ENCODE measurements at regions not wholly inside any gene's neighbourhood (a gene's known extent, or its start where the extent isn't known, plus 50 kb on each side); places are given as distances from the start of the nearest gene placed in this dataset.
"Not testable (repeated sequence)": the region's sequence is repeated elsewhere in the genome, so short reads cannot be mapped to it uniquely, and the experiment has no call there.

GRCh38 chr7:106713452-106713851 is 52.5 kb upstream of the CCDC71L start:
- DNase-seq; intact Hi-C loops (cut with DNase I); ATAC-seq (ENCODE audit: poor library complexity): not testable (repeated sequence)

GRCh38 chr7:106714590-106715442 is 53.9 kb upstream of the CCDC71L start:
- ATAC-seq (ENCODE audit: poor library complexity); intact Hi-C loops (cut with DNase I); DNase-seq: not testable (repeated sequence)

- ATAC-seq (ENCODE audit: poor library complexity) (no peak), DNase-seq (no peak)
- intact Hi-C loops (cut with DNase I): no loop called here
These were observed 54.8 kb upstream of the CCDC71L start for GRCh38 chr7:106715730-106716129.

- intact Hi-C loops (cut with DNase I): no loop called here
- ATAC-seq (ENCODE audit: poor library complexity) (no peak), DNase-seq (no peak)
These were observed 56.4 kb upstream of the CCDC71L start for GRCh38 chr7:106717254-106717954.

- ATAC-seq (ENCODE audit: poor library complexity) (peak; percentile 34), DNase-seq (no peak)
- intact Hi-C loops (cut with DNase I): no loop called here
These were observed 57.3 kb upstream of the CCDC71L start for GRCh38 chr7:106717955-106718871.

GRCh38 chr7:106720641-106721040 is 59.7 kb upstream of the CCDC71L start:
- intact Hi-C loops (cut with DNase I): no loop called here
- no peak for DNase-seq
- no peak for ATAC-seq (ENCODE audit: poor library complexity)

GRCh38 chr7:106721816-106722785 is 61.1 kb upstream of the CCDC71L start:
- ATAC-seq (ENCODE audit: poor library complexity) (no peak), DNase-seq (no peak)
- intact Hi-C loops (cut with DNase I): no loop called here

GRCh38 chr7:106723398-106723797 is 62.4 kb upstream of the CCDC71L start:
- DNase-seq (no peak), ATAC-seq (ENCODE audit: poor library complexity) (no peak)
- intact Hi-C loops (cut with DNase I): no loop called here

GRCh38 chr7:106729720-106730385 is 68.9 kb upstream of the CCDC71L start:
- DNase-seq (no peak), ATAC-seq (ENCODE audit: poor library complexity) (no peak)
- intact Hi-C loops (cut with DNase I): loop anchor here (5.0 kb wide), 1 partner anchor 68 kb away; the partner anchor contains the start of gene CCDC71L

GRCh38 chr7:106731187-106731586 is 70.2 kb upstream of the CCDC71L start:
- intact Hi-C loops (cut with DNase I): loop anchor here (5.0 kb wide), 1 partner anchor 69 kb away; the partner anchor contains the start of gene CCDC71L
- peak; percentile 43 for ATAC-seq (ENCODE audit: poor library complexity)
- no peak for DNase-seq

GRCh38 chr7:106731646-106732444 is 70.9 kb upstream of the CCDC71L start:
- ATAC-seq (ENCODE audit: poor library complexity): no peak
- intact Hi-C loops (cut with DNase I): loop anchor here (5.0 kb wide), 1 partner anchor 70 kb away; the partner anchor contains the start of gene CCDC71L
- no peak for DNase-seq

GRCh38 chr7:106735637-106736036 is 74.7 kb upstream of the CCDC71L start:
- no peak for DNase-seq
- ATAC-seq (ENCODE audit: poor library complexity): no peak
- intact Hi-C loops (cut with DNase I): loop anchor here (5.0 kb wide), 2 partner anchors 193 to 558 kb away; no protein-coding TSS in a partner anchor

GRCh38 chr7:106736123-106736507 is 75.2 kb upstream of the CCDC71L start:
- intact Hi-C loops (cut with DNase I): loop anchor here (5.0 kb wide), 2 partner anchors 194 to 559 kb away; no protein-coding TSS in a partner anchor
- ATAC-seq (ENCODE audit: poor library complexity): no peak
- DNase-seq: no peak

- ATAC-seq (ENCODE audit: poor library complexity): peak; percentile 85
These were observed 75.7 kb upstream of the CCDC71L start for GRCh38 chr7:106736508-106737201.

GRCh38 chr7:106737202-106737562 is 76.2 kb upstream of the CCDC71L start:
- no peak for DNase-seq
- ATAC-seq (ENCODE audit: poor library complexity): no peak
- intact Hi-C loops (cut with DNase I): loop anchor here (5.0 kb wide), 2 partner anchors 195 to 560 kb away; no protein-coding TSS in a partner anchor

More at GRCh38 chr7:106736508-106737201, 75.7 kb upstream of the CCDC71L start:
- intact Hi-C loops (cut with DNase I): loop anchor here (5.0 kb wide), 2 partner anchors 194 to 559 kb away; no protein-coding TSS in a partner anchor
- DNase-seq: no peak

GRCh38 chr7:106740806-106741205 is 79.8 kb upstream of the CCDC71L start:
- intact Hi-C loops (cut with DNase I): no loop called here
- no peak for ATAC-seq (ENCODE audit: poor library complexity)
- no peak for DNase-seq
